BJ (cell line): ENCODE measurements at regions not wholly inside any gene's neighbourhood (a gene's known extent, or its start where the extent isn't known, plus 50 kb on each side); places are given as distances from the start of the nearest gene placed in this dataset.

Source experiments
- CTCF ChIA-PET: fragments of 350-600 bp; formaldehyde crosslinking; extraction: SDS; loops from one replicate; lab custom pipeline; 2021; ENCODE audit warnings: antibody characterized with exemption, inconsistent platforms; lab: Yijun Ruan, JAX
- POLR2A ChIA-PET: fragments of 300-600 bp; sonication (Branson Sonifier 250); formaldehyde crosslinking; extraction: SDS; loops from one replicate; lab custom pipeline; 2021; ENCODE audit warnings: antibody characterized with exemption; lab: Charles Lee
- DNase-seq: peaks from one replicate; pipeline ENCODE4 v3.0.0-alpha.2; 2011; ENCODE audit warnings: low read depth
- H3K27me3 ChIP-seq: 2 replicates; pipeline ENCODE4 v1.6.0; 2011; ENCODE audit warnings: low read length; ENCODE audit not compliant: control insufficient read depth, insufficient read depth
- H3K36me3 ChIP-seq: 2 replicates; pipeline ENCODE4 v1.5.1; 2011; ENCODE audit warnings: low read length; ENCODE audit not compliant: control insufficient read depth, insufficient read depth
- H3K4me3 ChIP-seq: 2 replicates; pipeline ENCODE4 v1.5.1; 2011; ENCODE audit warnings: low read depth, mild to moderate bottlenecking, control low read depth, low read length
- CTCF ChIP-seq: IDR thresholded peaks from 2 replicates; pipeline ENCODE4 v1.5.1; 2011; ENCODE audit warnings: low read depth, mild to moderate bottlenecking, control low read depth, inconsistent platforms, low read length, moderate library complexity; ENCODE audit not compliant: insufficient read depth

DNA sequence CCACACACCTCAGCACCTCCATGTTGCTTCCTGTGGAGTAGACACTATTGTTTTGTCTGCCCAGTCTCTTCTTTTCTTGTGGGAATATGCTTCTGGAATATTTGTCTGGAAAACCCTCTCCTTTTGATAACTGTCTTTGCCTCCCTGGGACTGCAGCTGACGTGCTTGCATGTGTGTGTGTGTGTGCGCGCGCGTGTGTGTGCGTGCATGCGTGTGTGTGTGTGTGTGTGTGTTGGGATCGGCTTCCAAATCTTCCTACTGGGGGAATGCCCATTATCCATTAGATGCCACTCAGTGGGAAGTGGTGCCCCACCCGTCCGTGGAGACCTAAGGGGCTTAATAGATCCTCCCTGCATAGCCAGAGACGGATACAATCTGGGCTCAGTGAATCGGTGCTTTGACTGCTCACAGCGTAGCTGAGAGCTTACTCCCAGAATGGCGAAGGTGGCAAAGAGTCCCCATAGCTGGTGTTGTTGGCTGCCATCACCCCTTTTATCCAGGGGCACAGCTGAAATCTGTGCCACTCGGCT is 86.9 kb downstream of the RRM2 start:
- no peak for TF ChIP-seq CTCF
- CTCF ChIA-PET: interaction anchor here (1.3 to 1.8 kb wide), 2 partner anchors 8 to 12 kb away, joined by 3 to 4 read pairs; no protein-coding TSS in a partner anchor
- Histone ChIP-seq H3K36me3 (no peaks in the 10 kb centered on the region), H3K27me3 (no peaks in the 10 kb centered on the region), H3K4me3 (no peak overlapping the region)
- POLR2A ChIA-PET: no interaction called here
- no peak for DNase-seq

GRCh38 chr2:10210336-10210735 is 87.8 kb downstream of the RRM2 start:
- no peak for DNase-seq
- TF ChIP-seq CTCF: no peak
- Histone ChIP-seq H3K36me3 (no peaks in the 10 kb centered on the region), H3K27me3 (no peaks in the 10 kb centered on the region), H3K4me3 (no peak overlapping the region)
- ChIA-PET POLR2A (no interaction called here), CTCF (no interaction called here)

DNA sequence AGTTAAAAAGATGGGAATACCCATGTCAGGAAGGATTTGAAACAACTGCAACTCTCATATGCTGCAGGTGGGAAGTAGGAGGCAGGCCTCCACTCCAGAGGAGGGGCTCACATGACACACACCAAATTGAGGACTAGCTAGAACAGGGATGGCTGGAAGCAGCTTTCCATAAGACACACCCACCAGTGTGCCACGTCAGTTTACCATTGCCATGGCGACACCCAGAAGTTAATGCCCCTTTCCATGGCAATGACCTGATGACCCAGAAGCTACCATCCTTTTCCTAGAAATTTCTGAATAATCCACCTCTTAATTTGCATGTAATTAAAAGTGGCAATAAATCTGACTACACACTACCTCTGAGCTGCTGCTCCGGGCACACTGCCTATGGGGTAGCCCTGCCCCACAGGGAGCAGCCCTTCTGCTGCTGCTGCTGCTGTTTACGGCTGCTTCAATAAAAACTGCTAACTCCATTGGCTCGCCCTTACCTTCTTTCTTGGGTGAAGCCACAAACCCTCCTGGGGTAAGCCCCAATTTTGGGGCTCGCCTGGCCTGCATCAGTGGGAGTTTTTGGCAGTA is 89.4 kb downstream of the RRM2 start:
- ChIA-PET POLR2A (no interaction called here), CTCF (no interaction called here)
- Histone ChIP-seq H3K4me3 (no peak overlapping the region), H3K36me3 (no peaks in the 10 kb centered on the region), H3K27me3 (no peaks in the 10 kb centered on the region)
- TF ChIP-seq CTCF: no peak
- no peak for DNase-seq

GRCh38 chr2:10212827-10213226 is 89.9 kb upstream of the HPCAL1 start:
- H3K4me3 ChIP-seq: no peak overlapping the region
- TF ChIP-seq CTCF: no peak
- no peaks in the 10 kb centered on the region for H3K36me3 ChIP-seq
- DNase-seq: no peak
- ChIA-PET CTCF (no interaction called here), POLR2A (no interaction called here)
- no peaks in the 10 kb centered on the region for H3K27me3 ChIP-seq

GRCh38 chr2:10214179-10214578 is 88.5 kb upstream of the HPCAL1 start:
- TF ChIP-seq CTCF: no peak
- ChIA-PET POLR2A (no interaction called here), CTCF (no interaction called here)
- DNase-seq: no peak
- Histone ChIP-seq H3K4me3 (no peak overlapping the region), H3K36me3 (no peaks in the 10 kb centered on the region), H3K27me3 (no peaks in the 10 kb centered on the region)
